ENCODE measurements at regions not wholly inside any gene's neighbourhood (a gene's known extent, or its start where the extent isn't known, plus 50 kb on each side); places are given as distances from the start of the nearest gene placed in this dataset.
"Not testable (repeated sequence)": the region's sequence is repeated elsewhere in the genome, so short reads cannot be mapped to it uniquely, and the experiment has no call there.

DNA sequence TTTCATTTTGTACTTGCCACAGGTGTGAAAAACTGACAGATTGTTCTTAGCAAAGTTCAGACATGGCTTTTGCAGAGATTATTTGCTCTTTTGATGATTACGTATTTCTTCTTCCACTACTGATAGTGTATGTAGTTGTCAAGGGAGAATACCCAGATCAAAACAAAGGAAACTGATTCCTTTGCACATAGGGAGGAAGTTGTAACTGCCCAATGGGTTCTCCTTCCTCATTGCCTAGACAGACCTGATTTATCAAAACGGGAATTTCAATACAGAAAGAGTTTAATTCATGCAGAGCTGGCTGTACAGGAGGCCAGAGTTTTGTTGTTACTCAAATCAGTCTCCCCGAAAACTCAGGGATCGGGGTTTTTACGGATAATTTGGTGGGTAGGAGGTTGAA lies 214.7 kb downstream of the BCAS1 start:
- no peak for DNase-seq

DNA sequence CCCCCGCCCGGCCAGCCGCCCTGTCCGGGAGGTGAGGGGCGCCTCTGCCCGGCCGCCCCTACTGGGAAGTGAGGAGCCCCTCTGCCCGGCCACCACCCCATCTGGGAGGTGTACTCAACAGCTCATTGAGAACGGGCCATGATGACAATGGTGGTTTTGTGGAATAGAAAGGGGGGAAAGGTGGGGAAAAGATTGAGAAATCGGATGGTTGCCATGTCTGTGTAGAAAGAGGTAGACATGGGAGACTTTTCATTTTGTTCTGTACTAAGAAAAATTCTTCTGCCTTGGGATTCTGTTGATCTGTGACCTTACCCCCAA lies 215.8 kb downstream of the BCAS1 start:
- DNase-seq = not testable (repeated sequence)

DNA sequence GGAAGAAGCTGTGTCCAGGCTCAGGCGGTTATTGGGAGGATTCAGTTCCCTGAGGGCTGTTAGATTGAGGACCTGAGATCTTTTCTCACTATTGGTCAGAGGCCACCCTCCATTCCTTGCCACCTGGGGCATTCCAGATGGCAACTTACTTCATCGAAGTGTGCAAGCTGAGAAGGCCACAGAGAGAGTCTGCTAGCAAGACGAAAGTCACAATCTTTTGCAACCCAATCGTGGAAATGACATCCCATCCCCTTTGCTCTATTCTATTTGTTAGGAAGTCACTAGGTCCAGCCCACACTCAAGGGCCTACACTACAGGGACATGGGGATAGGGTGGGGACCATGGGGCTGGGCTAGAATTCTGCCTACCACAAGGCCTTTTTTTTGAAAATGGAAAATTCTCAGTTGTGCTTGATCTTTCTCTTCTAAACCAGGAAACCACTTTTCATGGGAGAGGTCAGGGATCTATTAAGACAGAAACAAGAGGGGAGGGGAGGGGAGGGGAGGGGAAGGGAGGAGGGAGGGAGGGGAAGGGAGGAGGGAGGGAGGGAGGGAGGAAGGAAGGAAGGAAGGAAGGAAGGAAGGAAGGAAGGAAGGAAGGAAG lies 217.2 kb downstream of the BCAS1 start:
- no peak for DNase-seq

- no peak for DNase-seq
Observed at GRCh38 chr20:53852691-53853090, 217.7 kb downstream of the BCAS1 start.

- DNase-seq = no peak
Observed at GRCh38 chr20:53852014-53852413, 218.4 kb downstream of the BCAS1 start.

DNA sequence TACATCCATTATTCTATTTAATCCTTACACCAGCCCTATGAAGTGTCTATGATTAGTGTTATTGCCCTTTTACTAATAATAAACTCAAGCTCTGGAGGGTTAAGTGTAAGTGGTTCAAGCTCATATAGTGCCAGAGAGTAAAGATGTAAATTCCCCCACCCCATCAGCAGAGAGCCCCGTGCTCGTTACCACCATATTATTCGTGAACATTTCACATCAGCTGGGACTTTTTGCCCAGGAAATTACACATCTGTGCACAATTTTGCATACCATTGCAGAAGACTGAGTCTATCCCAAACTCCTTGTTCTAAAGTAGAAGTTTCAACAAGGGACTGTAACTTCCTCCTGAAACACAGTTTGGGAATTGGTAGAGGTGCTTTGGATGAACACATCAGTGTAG lies 220.1 kb downstream of the BCAS1 start:
- DNase-seq = no peak

DNA sequence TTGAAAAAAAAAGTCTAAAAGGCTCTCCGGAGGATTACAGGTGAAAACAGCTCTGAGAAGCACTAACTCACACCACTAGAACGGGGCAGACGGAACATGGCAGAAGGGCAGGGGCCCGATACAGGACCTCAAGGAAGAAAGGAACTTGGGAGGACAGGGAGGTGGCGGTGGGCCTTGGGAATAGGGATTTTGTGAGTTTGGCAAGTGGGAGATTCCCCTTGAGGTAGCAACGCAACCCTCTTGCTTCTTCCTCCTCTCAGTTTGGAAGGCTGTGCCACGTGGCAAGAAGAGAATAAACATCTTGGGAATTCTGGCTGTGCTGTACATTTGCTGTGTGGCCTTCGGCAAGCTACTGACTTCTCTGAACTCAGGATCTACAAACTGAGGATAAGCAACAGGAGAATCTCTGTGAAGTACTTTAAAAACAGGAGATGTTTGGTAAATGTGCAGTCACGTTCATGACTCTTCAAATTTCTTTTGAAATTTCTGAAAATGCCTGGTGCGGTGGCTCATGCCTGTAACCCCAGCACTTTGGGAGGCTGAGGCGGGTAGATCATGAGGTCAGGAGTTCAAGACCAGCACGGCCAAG lies 220.8 kb downstream of the BCAS1 start:
- no peak for DNase-seq

- no peak for DNase-seq
Observed at GRCh38 chr20:53848304-53848703, 222.1 kb downstream of the BCAS1 start.

DNA sequence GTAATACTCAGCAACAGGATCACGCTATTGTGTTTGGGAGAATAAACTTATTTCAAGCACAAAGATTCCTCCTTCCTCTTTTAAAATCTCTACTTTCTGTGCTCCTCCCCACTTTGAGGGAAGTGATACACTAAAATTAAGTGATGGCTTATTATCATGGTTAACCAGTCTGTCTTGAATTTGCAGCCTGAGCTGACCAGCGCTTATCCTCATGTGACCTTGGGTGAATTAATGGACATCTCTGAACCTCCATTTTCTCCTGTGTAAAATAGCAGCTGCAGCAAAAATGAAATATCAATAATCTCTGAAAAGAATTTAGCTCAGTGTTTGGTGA lies 222.6 kb downstream of the BCAS1 start:
- DNase-seq = no peak

DNA sequence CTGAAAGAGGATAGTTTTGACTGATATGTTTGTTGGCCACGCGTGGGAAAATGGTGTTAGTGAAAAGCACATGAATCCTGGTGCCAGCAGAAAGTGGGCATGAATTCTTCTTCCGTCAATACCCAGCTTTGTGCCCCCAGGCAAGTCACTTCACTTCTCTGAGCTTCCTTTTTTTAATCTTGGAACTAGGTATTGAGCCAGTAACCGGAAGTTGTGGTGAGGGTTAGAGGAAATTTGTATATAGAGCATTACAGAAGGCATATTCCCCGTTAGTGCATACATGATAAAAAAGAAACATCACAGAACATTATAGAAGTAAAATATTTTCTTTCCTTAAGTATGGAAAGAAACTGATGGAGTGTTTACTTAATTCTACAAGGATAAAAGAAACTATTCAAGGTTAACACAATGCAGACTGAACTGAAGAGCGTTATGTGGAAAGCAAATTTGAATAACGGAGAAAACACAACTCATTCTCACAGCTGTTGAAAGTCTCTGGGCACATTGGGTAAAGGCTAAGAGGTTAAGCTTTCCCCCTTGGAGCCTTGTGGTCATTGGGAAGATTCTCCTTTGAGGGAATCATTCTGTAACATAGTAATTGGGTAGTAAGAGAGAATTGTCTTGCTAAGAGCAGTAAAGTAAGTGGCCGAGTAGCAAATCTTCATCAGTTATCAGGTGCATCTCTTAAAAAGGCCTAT lies 223.1 kb downstream of the BCAS1 start:
- DNase-seq = no peak

DNA sequence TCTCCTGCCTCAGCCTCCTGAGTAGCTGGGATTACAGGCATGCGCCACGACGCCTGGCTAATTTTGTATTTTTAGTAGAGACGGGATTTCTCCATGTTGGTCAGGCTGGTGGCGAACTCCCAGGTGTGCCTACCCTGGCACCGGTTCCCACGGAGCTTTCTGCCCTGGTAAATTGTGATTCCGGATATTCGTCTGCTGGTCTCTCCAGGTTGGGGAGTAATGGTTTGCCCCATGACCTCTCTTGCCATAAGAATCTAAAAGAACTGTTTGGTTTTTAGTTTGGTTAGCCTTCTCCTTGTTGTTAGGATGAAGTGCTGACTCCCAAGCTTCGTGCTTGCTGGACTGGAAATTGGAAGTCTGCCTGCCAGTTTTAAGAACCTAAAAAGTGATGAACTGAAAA lies 223.8 kb downstream of the BCAS1 start:
- no peak for DNase-seq

GRCh38 chr20:53845980-53846379 lies 224.4 kb downstream of the BCAS1 start:
- DNase-seq = no peak

- DNase-seq = no peak
Observed at GRCh38 chr20:53844259-53844658, 226.1 kb downstream of the BCAS1 start.

DNA sequence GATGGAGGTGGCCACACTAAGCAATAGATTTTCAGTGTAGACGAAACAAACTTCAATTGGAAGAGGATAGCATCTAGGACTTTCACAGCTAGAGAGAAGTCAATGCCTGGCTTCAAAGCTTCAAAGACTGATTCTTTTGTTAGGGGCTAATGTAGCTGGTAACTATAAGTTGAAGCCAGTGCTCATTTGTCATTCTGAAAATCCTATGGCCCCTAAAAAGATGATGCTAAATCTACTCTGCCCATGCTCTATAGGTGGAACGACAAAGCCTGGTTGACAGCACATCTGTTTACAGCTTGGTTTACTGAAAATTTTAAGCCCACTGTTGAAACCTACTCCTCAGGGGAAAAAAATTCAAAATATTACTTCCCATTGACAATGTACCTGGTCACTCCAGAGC lies 226.7 kb downstream of the BCAS1 start:
- DNase-seq = no peak

- DNase-seq = no peak
Observed at GRCh38 chr20:53842301-53843099, 227.9 kb downstream of the BCAS1 start.

- DNase-seq = no peak
Observed at GRCh38 chr20:53841741-53842140, 228.7 kb downstream of the BCAS1 start.

DNA sequence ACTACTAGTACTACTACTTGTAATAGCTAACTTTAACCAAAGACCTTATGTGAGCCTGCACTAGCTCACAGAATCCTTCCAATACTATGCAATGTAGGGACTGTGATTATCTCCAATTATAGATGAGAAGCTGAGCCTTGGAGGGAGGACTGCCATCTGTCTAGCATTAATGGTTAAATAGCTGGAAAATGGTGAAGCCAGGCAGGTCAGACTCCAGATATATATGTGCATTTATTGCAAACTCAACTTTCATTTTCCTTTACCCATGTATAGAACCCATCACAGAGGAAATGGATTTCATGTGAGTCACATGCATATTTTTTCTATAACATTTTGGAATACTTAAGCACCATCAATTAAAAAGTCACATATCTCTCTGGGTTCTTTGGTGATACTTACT lies 229.9 kb downstream of the BCAS1 start:
- no peak for DNase-seq

GRCh38 chr20:53839423-53840176 lies 230.8 kb downstream of the BCAS1 start:
- no peak for DNase-seq

GRCh38 chr20:53838311-53838868 lies 232.0 kb downstream of the BCAS1 start:
- no peak for DNase-seq

GRCh38 chr20:53837126-53837826 lies 233.1 kb downstream of the BCAS1 start:
- DNase-seq = no peak

- no peak for DNase-seq
Observed at GRCh38 chr20:53834749-53835148, 235.6 kb downstream of the BCAS1 start.

DNA sequence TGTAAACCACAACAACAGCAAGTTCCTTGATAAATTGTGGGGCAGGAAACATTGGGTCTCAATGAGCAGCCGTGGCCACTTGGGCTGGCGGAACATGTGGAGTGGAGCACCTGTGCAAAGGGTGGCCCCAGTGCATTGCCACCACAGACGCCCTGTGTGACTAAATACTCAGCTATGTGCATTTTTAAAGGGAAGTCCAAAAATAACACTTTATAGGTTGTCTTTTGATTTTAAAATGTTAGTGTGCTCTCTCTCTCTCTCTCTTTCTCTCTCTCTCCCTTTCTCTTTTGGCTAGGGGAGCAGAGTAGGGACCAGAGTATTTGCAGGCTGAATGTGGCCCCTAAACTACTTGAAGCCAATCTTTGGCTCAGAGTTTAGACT lies 236.3 kb downstream of the BCAS1 start:
- no peak for DNase-seq
